K562 (cell line): ENCODE measurements at regions not wholly inside any gene's neighbourhood (a gene's known extent, or its start where the extent isn't known, plus 50 kb on each side); places are given as distances from the start of the nearest gene placed in this dataset.

Source experiments
- ATAC-seq: fragments of 200-7000 bp; cut with Tn5 transposase; 3 replicates; pipeline ENCODE4 v1.9.1; 2020; ENCODE audit warnings: moderate library complexity
- BruUV-seq: library from RNA; stranded (reverse); fragments of 400-500 nt; replicated peaks from 2 replicates; lab custom pipeline; 2021; lab: Mats Ljungman, UMichigan
- CTCF ChIA-PET: fragments of 300-600 bp; formaldehyde crosslinking; extraction: SDS; loops from one replicate; lab custom pipeline; 2021; ENCODE audit warnings: low intra/inter-chr PET ratio; lab: Yijun Ruan, JAX
- POLR2A ChIA-PET: fragments of 300-600, 350-650 bp; sonication (Branson Sonifier 250); formaldehyde crosslinking; extraction: SDS; loops from one replicate; lab custom pipeline; 2021; ENCODE audit warnings: antibody characterized with exemption, inconsistent platforms; lab: Yijun Ruan, JAX
- DNase-seq, 4 experiments: peaks; one replicate each; pipeline versions ENCODE4 v3.0.0 to v3.0.0-alpha.2; 2011 to 2018; ENCODE audit warnings: low spot score in 3 of 4, mixed read lengths in 3 of 4; ENCODE audit errors: extremely low read depth in 1 of 4
- FAIRE-seq: peaks from 2 replicates; lab custom pipeline; 2011; peaks lifted over from hg19 to GRCh38; lab: Jason Lieb, UNC
- H2AFZ ChIP-seq: 2 replicates; pipeline ENCODE4 v1.6.0; 2011; ENCODE audit warnings: low read depth, low read length, control low read depth, inconsistent platforms
- H3K27ac ChIP-seq: fragments of 200-600 bp; 3 replicates; pipeline ENCODE4 v1.8.0; 2011; ENCODE audit warnings: low read depth, mild to moderate bottlenecking, control low read depth, inconsistent platforms, low read length, moderate library complexity, mixed read lengths; ENCODE audit errors: extremely low read depth
- H3K27me3 ChIP-seq, 2 experiments: fragments of 300-600 bp in 1 of 2; 2 replicates in 1 of 2; 3 replicates in 1 of 2; pipeline versions ENCODE4 v1.6.0 to v1.8.0; 2011; ENCODE audit warnings: inconsistent platforms in 2 of 2, low read length in 2 of 2, mild to moderate bottlenecking in 1 of 2, mixed read lengths in 1 of 2, moderate library complexity in 1 of 2; ENCODE audit not compliant: control insufficient read depth in 2 of 2, insufficient read depth in 2 of 2
- H3K36me3 ChIP-seq: fragments of 300-600 bp; 3 replicates; pipeline ENCODE4 v1.8.0; 2011; ENCODE audit warnings: mild to moderate bottlenecking, low read length, inconsistent platforms; ENCODE audit not compliant: control insufficient read depth, insufficient read depth
- H3K4me1 ChIP-seq, 2 experiments: fragments of 200-600 bp in 1 of 2; replicated peaks in 1 of 2; 2 replicates in 1 of 2; 3 replicates in 1 of 2; pipeline versions ENCODE4 v1.5.1 to v1.8.0; 2011; ENCODE audit warnings: inconsistent platforms in 2 of 2, low read length in 2 of 2, mild to moderate bottlenecking in 1 of 2, mixed read lengths in 1 of 2, moderate library complexity in 1 of 2; ENCODE audit not compliant: control insufficient read depth in 2 of 2, insufficient read depth in 2 of 2
- H3K4me2 ChIP-seq: 2 replicates; pipeline ENCODE4 v1.6.1; 2011; ENCODE audit warnings: low read length, control low read depth, inconsistent platforms, mixed read lengths; ENCODE audit not compliant: insufficient read depth
- H3K4me3 ChIP-seq: fragments of 200-600 bp; sonication (generic), shearing (Covaris generic); 2 replicates; pipeline ENCODE4 v1.5.1; 2016; ENCODE audit warnings: control low read depth, inconsistent platforms
- H3K79me2 ChIP-seq: fragments of 200-600 bp; 3 replicates; pipeline ENCODE4 v1.8.0; 2011; ENCODE audit warnings: low read length, inconsistent platforms; ENCODE audit not compliant: control insufficient read depth, insufficient read depth
- H3K9ac ChIP-seq, 2 experiments: 2 replicates each; pipeline versions ENCODE4 v1.6.0 to v1.6.1; 2011; ENCODE audit warnings: low read depth in 2 of 2, low read length in 2 of 2, control low read depth in 1 of 2, inconsistent platforms in 1 of 2, mild to moderate bottlenecking in 1 of 2, mixed read lengths in 1 of 2; ENCODE audit not compliant: insufficient read depth in 1 of 2
- H3K9me1 ChIP-seq: one replicate; pipeline ENCODE4 v1.6.0; 2011; ENCODE audit warnings: inconsistent platforms, mild to moderate bottlenecking, low read length, moderate library complexity; ENCODE audit not compliant: control insufficient read depth, insufficient read depth
- H3K9me3 ChIP-seq: replicated peaks from 2 replicates; pipeline ENCODE4 v1.5.1; 2011; ENCODE audit warnings: low read depth, low read length, inconsistent platforms; ENCODE audit not compliant: control insufficient read depth, insufficient read depth
- H4K20me1 ChIP-seq: replicated peaks from 2 replicates; pipeline ENCODE4 v1.6.1; 2011; ENCODE audit warnings: low read length, inconsistent platforms, mixed read lengths; ENCODE audit not compliant: control insufficient read depth, insufficient read depth
- POLR3G ChIP-seq: IDR thresholded peaks from 2 replicates; pipeline ENCODE4 v1.6.1; 2011; ENCODE audit not compliant: insufficient read length, insufficient replicate concordance; ENCODE audit errors: extremely low read depth
- ZNF316 ChIP-seq: fragments of 450-650 bp; IDR thresholded peaks from 2 replicates; pipeline ENCODE4 v1.6.1; 2016
- ZNF75A ChIP-seq: fragments of 450-650 bp; formaldehyde crosslinking; IDR thresholded peaks from 2 replicates; pipeline ENCODE4 v1.4.0; 2020; ENCODE audit warnings: mild to moderate bottlenecking
- ZNF778 ChIP-seq: fragments of 450-650 bp; formaldehyde crosslinking; IDR thresholded peaks from 2 replicates; pipeline ENCODE4 v1.4.0; 2020; ENCODE audit warnings: mild to moderate bottlenecking, moderate library complexity
- WGBS: fragments of 100-300 bp; shearing (Covaris generic); methylation state at CpG from one replicate; pipeline ENCODE4 v1.1.6; 2016; ENCODE audit warnings: low coverage, mixed read lengths; ENCODE audit not compliant: insufficient coverage; ENCODE audit errors: missing lambda C conversion rate; 5-methylcytosine and 5-hydroxymethylcytosine counted together
- in situ Hi-C: fragments of 300-500 bp; cut with MboI; formaldehyde crosslinking; loops from 4 replicates; pipeline ENCODE4 v1.15.0; 2018; ENCODE audit warnings: inconsistent platforms, mixed read lengths
- intact Hi-C: fragments of 100-400 bp; cut with micrococcal nuclease; formaldehyde crosslinking; loops from 2 replicates; pipeline ENCODE4 v1.14.2; 2022
- TF ChIP-seq, protein P1 (sequence below): sonication (generic); formaldehyde crosslinking; IDR thresholded peaks from 2 replicates; pipeline ENCODE4 v1.8.0; 2022; ENCODE audit warnings: mild to moderate bottlenecking, missing genetic modification reagents

- Histone ChIP-seq H3K79me2 (no peaks in the 10 kb centered on the region), H4K20me1 (no peaks in the 10 kb centered on the region), H3K4me3 (no peak overlapping the region), H3K9me3 (no peaks in the 10 kb centered on the region), H3K4me1 (no peaks in the 10 kb centered on the region), H3K4me2 (no peak overlapping the region), H3K27ac (no peak overlapping the region), H3K27me3 (no peaks in the 10 kb centered on the region), H3K36me3 (no peaks in the 10 kb centered on the region), H3K9me1 (no peaks in the 10 kb centered on the region), H2AFZ (no peak overlapping the region), H3K9ac (no peak overlapping the region)
- TF ChIP-seq ZNF75A (CRISPR knock-in tag) (no peak), POLR3G (no peak)
- no peak for DNase-seq
- ChIA-PET CTCF (no interaction called here), POLR2A (no interaction called here)
- ATAC-seq = no peak
- intact Hi-C loops (no loop called here), in situ Hi-C loops (no loop called here)
- no TSS peak for BruUV-seq
- FAIRE-seq = no peak
- 0% methylated on average over 1 of the region's 1 CpG for WGBS
Observed at GRCh38 chr4:115763051-115763450, 649.6 kb upstream of the NDST4 start.

DNA sequence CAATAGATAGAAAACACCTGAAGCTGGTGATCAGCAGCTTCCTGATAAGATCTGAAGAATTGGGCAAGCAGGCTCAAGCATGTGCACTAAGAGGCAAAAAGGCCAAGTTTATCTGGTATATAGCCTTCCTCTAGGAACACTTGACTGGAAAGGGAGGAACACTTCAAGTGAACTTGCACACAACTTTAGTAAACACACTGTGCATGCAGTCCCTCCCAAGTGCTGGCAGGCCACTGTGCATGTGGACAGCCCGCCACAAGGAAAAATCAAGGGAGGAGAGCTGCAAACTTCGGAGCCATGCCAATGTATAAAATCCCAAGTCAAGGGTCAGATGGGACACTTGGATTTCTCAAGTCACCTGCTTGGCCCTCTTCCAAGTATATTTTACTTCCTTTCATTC lies 645.8 kb upstream of the NDST4 start:
- POLR2A ChIA-PET = no interaction called here
- no peak for DNase-seq
- no peak for TF ChIP-seq ZNF316
- TF ChIP-seq, protein P1, sequence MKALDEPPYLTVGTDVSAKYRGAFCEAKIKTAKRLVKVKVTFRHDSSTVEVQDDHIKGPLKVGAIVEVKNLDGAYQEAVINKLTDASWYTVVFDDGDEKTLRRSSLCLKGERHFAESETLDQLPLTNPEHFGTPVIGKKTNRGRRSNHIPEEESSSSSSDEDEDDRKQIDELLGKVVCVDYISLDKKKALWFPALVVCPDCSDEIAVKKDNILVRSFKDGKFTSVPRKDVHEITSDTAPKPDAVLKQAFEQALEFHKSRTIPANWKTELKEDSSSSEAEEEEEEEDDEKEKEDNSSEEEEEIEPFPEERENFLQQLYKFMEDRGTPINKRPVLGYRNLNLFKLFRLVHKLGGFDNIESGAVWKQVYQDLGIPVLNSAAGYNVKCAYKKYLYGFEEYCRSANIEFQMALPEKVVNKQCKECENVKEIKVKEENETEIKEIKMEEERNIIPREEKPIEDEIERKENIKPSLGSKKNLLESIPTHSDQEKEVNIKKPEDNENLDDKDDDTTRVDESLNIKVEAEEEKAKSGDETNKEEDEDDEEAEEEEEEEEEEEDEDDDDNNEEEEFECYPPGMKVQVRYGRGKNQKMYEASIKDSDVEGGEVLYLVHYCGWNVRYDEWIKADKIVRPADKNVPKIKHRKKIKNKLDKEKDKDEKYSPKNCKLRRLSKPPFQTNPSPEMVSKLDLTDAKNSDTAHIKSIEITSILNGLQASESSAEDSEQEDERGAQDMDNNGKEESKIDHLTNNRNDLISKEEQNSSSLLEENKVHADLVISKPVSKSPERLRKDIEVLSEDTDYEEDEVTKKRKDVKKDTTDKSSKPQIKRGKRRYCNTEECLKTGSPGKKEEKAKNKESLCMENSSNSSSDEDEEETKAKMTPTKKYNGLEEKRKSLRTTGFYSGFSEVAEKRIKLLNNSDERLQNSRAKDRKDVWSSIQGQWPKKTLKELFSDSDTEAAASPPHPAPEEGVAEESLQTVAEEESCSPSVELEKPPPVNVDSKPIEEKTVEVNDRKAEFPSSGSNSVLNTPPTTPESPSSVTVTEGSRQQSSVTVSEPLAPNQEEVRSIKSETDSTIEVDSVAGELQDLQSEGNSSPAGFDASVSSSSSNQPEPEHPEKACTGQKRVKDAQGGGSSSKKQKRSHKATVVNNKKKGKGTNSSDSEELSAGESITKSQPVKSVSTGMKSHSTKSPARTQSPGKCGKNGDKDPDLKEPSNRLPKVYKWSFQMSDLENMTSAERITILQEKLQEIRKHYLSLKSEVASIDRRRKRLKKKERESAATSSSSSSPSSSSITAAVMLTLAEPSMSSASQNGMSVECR = no peak
- TF ChIP-seq ZNF778 (CRISPR knock-in tag) = no peak
- TF ChIP-seq, all 486 proteins: peak for 0
- H3K36me3 ChIP-seq = no peaks in the 10 kb centered on the region
- no peaks in the 10 kb centered on the region for H3K27me3 ChIP-seq
- no peaks in the 10 kb centered on the region for H3K4me1 ChIP-seq
- H3K4me3 ChIP-seq = no peak overlapping the region
- H4K20me1 ChIP-seq = no peaks in the 10 kb centered on the region
- no peak overlapping the region for H3K27ac ChIP-seq
- FAIRE-seq (no peak), ATAC-seq (no peak)
- intact Hi-C loops (no loop called here), in situ Hi-C loops (no loop called here)
- no peaks in the 10 kb centered on the region for H3K9me1 ChIP-seq
- H3K9ac ChIP-seq = no peak overlapping the region
- H2AFZ ChIP-seq = no peak overlapping the region
- no TSS peak for BruUV-seq
- no peaks in the 10 kb centered on the region for H3K79me2 ChIP-seq
- no peaks in the 10 kb centered on the region; the same call in 1 of the 2 replicates for H3K9me3 ChIP-seq
- WGBS = 0% methylated on average over 2 of the region's 2 CpGs
- H3K4me2 ChIP-seq = no peak overlapping the region
- CTCF ChIA-PET = no interaction called here
